Adrenal gland (tissue), 5 donors: ENCODE measurements at regions not wholly inside any gene's neighbourhood (a gene's known extent, or its start where the extent isn't known, plus 50 kb on each side); places are given as distances from the start of the nearest gene placed in this dataset.

Source experiments
- POLR2A ChIP-seq, 2 donors: fragments of 450-650 bp; IDR thresholded peaks; one replicate each; pipeline ENCODE4 v1.6.1; 2017; ENCODE audit warnings: antibody characterized with exemption in 2 of 2, mild to moderate bottlenecking in 2 of 2, moderate library complexity in 1 of 2
- TF ChIP-seq, protein P1 (sequence below), 6 experiments: fragments of 450-650 bp in 4 of 6; fragments of 200-600 bp in 2 of 6; sonication (generic) in 1 of 6; IDR thresholded peaks; 1 replicate in 5 of 6; 2 replicates in 1 of 6; pipeline versions ENCODE4 v1.5.1 to v1.8.0; 2016 to 2021; ENCODE audit warnings: antibody characterized with exemption in 6 of 6, mild to moderate bottlenecking in 2 of 6, moderate library complexity in 1 of 6
- donor health status: DM: no; HTN: no; CAD: no.

DNA sequence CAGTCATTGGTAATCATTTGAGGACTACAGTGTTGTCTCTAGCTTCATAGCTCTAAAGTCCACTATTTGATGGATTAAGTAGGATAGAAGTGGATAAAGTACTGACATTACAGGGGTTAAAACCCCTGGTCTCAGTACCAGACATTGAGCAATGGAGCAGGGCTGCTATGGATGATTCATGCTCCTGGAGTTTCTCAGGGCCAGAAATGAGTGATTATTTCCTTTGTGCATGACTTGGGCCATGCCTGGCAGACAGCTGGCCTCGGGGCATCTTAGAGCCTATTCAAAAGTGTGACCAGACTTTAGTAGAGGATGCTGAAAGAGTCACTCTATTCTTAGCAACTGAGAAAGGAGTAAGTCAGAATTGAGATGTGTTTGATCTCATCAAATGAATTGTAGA lies 350.7 kb upstream of the TLE4 start:
- TF ChIP-seq, protein P1, sequence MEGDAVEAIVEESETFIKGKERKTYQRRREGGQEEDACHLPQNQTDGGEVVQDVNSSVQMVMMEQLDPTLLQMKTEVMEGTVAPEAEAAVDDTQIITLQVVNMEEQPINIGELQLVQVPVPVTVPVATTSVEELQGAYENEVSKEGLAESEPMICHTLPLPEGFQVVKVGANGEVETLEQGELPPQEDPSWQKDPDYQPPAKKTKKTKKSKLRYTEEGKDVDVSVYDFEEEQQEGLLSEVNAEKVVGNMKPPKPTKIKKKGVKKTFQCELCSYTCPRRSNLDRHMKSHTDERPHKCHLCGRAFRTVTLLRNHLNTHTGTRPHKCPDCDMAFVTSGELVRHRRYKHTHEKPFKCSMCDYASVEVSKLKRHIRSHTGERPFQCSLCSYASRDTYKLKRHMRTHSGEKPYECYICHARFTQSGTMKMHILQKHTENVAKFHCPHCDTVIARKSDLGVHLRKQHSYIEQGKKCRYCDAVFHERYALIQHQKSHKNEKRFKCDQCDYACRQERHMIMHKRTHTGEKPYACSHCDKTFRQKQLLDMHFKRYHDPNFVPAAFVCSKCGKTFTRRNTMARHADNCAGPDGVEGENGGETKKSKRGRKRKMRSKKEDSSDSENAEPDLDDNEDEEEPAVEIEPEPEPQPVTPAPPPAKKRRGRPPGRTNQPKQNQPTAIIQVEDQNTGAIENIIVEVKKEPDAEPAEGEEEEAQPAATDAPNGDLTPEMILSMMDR (IDR thresholded peaks at IDR 0.05), result no peak
- TF ChIP-seq POLR2A (IDR thresholded peaks at IDR 0.05), result no peak
